ENCODE measurements at regions not wholly inside any gene's neighbourhood (a gene's known extent, or its start where the extent isn't known, plus 50 kb on each side); places are given as distances from the start of the nearest gene placed in this dataset.

DNA sequence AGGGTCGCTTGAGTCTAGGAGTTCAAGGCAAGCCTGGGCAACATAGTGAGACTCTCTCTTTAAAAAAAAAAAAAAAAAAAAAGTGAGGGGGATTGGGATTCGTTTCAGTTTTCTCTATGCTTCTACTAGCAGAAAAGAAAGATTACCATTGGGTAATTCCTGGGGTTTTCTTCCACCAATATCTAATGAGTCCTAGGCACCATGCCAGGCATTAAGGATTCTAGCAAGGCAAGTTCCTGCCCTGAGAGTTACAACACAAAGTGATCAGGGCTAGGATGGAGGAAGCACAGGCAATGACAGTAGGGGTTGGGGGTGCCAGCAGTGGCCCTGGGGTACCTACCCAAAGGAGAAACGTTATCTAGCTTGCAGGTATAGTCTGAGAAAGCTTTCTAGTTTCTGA, 90.8 kb downstream of the PCDH1 start:
- TF ChIP-seq, protein P1, sequence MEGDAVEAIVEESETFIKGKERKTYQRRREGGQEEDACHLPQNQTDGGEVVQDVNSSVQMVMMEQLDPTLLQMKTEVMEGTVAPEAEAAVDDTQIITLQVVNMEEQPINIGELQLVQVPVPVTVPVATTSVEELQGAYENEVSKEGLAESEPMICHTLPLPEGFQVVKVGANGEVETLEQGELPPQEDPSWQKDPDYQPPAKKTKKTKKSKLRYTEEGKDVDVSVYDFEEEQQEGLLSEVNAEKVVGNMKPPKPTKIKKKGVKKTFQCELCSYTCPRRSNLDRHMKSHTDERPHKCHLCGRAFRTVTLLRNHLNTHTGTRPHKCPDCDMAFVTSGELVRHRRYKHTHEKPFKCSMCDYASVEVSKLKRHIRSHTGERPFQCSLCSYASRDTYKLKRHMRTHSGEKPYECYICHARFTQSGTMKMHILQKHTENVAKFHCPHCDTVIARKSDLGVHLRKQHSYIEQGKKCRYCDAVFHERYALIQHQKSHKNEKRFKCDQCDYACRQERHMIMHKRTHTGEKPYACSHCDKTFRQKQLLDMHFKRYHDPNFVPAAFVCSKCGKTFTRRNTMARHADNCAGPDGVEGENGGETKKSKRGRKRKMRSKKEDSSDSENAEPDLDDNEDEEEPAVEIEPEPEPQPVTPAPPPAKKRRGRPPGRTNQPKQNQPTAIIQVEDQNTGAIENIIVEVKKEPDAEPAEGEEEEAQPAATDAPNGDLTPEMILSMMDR (conservative IDR thresholded peaks at IDR 0.05; ENCODE audit: low read length) = no peak
- no peak for TF ChIP-seq EZH2phosphoT487 (IDR thresholded peaks at IDR 0.05; ENCODE audit: borderline replicate concordance, low read depth, low read length)
